ENCODE measurements at regions not wholly inside any gene's neighbourhood (a gene's known extent, or its start where the extent isn't known, plus 50 kb on each side); places are given as distances from the start of the nearest gene placed in this dataset.

GRCh38 chr3:64924961-64925360 lies 237.2 kb upstream of the ADAMTS9 start:
- TF ChIP-seq CTCF (IDR thresholded peaks at IDR 0.05) = no peak
- no peak overlapping the region for H3K27ac Mint-ChIP-seq (ENCODE audit: unreplicated experiment)
- H3K4me3 Mint-ChIP-seq (ENCODE audit: unreplicated experiment) = no peak overlapping the region
- H3K9me3 Mint-ChIP-seq (ENCODE audit: unreplicated experiment) = no peaks in the 10 kb centered on the region
- H3K27me3 Mint-ChIP-seq (ENCODE audit: unreplicated experiment) = peaks cover 2% of the 10 kb centered on the region
- H3K4me1 Mint-ChIP-seq (ENCODE audit: unreplicated experiment) = peaks cover 2% of the 10 kb centered on the region
- no peaks in the 10 kb centered on the region for H3K36me3 Mint-ChIP-seq (ENCODE audit: unreplicated experiment)
- DNase-seq (ENCODE audit: extremely low spot score, unreplicated experiment) = no peak

GRCh38 chr3:64922213-64922612 lies 234.4 kb upstream of the ADAMTS9 start:
- peaks cover 2% of the 10 kb centered on the region for H3K27me3 Mint-ChIP-seq (ENCODE audit: unreplicated experiment)
- H3K4me1 Mint-ChIP-seq (ENCODE audit: unreplicated experiment) = peaks cover 2% of the 10 kb centered on the region
- no peaks in the 10 kb centered on the region for H3K36me3 Mint-ChIP-seq (ENCODE audit: unreplicated experiment)
- H3K9me3 Mint-ChIP-seq (ENCODE audit: unreplicated experiment) = no peaks in the 10 kb centered on the region
- TF ChIP-seq CTCF (IDR thresholded peaks at IDR 0.05) = no peak
- H3K4me3 Mint-ChIP-seq (ENCODE audit: unreplicated experiment) = no peak overlapping the region
- H3K27ac Mint-ChIP-seq (ENCODE audit: unreplicated experiment) = no peak overlapping the region
- no peak for DNase-seq (ENCODE audit: extremely low spot score, unreplicated experiment)

GRCh38 chr3:64921281-64922065 lies 233.7 kb upstream of the ADAMTS9 start:
- Mint-ChIP-seq H3K36me3 (ENCODE audit: unreplicated experiment) (no peaks in the 10 kb centered on the region), H3K4me3 (ENCODE audit: unreplicated experiment) (no peak overlapping the region), H3K4me1 (ENCODE audit: unreplicated experiment) (peaks cover 2% of the 10 kb centered on the region), H3K9me3 (ENCODE audit: unreplicated experiment) (no peaks in the 10 kb centered on the region), H3K27ac (ENCODE audit: unreplicated experiment) (no peak overlapping the region), H3K27me3 (ENCODE audit: unreplicated experiment) (peaks cover 2% of the 10 kb centered on the region)
- no peak for DNase-seq (ENCODE audit: extremely low spot score, unreplicated experiment)
- no peak for TF ChIP-seq CTCF (IDR thresholded peaks at IDR 0.05)

- H3K4me1 Mint-ChIP-seq (ENCODE audit: unreplicated experiment) = peaks cover 5% of the 10 kb centered on the region
- H3K36me3 Mint-ChIP-seq (ENCODE audit: unreplicated experiment) = no peaks in the 10 kb centered on the region
- no peaks in the 10 kb centered on the region for H3K9me3 Mint-ChIP-seq (ENCODE audit: unreplicated experiment)
- no peak for TF ChIP-seq CTCF (IDR thresholded peaks at IDR 0.05)
- no peak overlapping the region for H3K4me3 Mint-ChIP-seq (ENCODE audit: unreplicated experiment)
- no peak for DNase-seq (ENCODE audit: extremely low spot score, unreplicated experiment)
- H3K27ac Mint-ChIP-seq (ENCODE audit: unreplicated experiment) = no peak overlapping the region
- peaks cover 2% of the 10 kb centered on the region for H3K27me3 Mint-ChIP-seq (ENCODE audit: unreplicated experiment)
These were observed 232.1 kb upstream of the ADAMTS9 start for GRCh38 chr3:64919934-64920333.

GRCh38 chr3:64918989-64919388 lies 231.2 kb upstream of the ADAMTS9 start:
- Mint-ChIP-seq H3K9me3 (ENCODE audit: unreplicated experiment) (no peaks in the 10 kb centered on the region), H3K4me1 (ENCODE audit: unreplicated experiment) (peaks cover 5% of the 10 kb centered on the region), H3K27ac (ENCODE audit: unreplicated experiment) (no peak overlapping the region), H3K4me3 (ENCODE audit: unreplicated experiment) (no peak overlapping the region), H3K27me3 (ENCODE audit: unreplicated experiment) (peaks cover 2% of the 10 kb centered on the region), H3K36me3 (ENCODE audit: unreplicated experiment) (no peaks in the 10 kb centered on the region)
- TF ChIP-seq CTCF (IDR thresholded peaks at IDR 0.05) = no peak
- no peak for DNase-seq (ENCODE audit: extremely low spot score, unreplicated experiment)

All from osteocyte (in vitro differentiated cells).